ENCODE measurements at regions not wholly inside any gene's neighbourhood (a gene's known extent, or its start where the extent isn't known, plus 50 kb on each side); places are given as distances from the start of the nearest gene placed in this dataset.

GRCh38 chr12:108418164-108418890, 79.2 kb upstream of the CMKLR1 start:
- Histone ChIP-seq H3K4me3 (no peak overlapping the region), H3K4me1 (no peaks in the 10 kb centered on the region), H3K9me3 (no peaks in the 10 kb centered on the region), H3K36me3 (no peaks in the 10 kb centered on the region), H3K27ac (no peak overlapping the region), H3K27me3 (replicated peaks in 1 of 7) (no peaks in the 10 kb centered on the region)
- no peak for DNase-seq
- no peak for TF ChIP-seq POLR2A (IDR thresholded peaks at IDR 0.05)
- TF ChIP-seq POLR2AphosphoS5 (IDR thresholded peaks at IDR 0.05), result no peak
- TF ChIP-seq, protein P1, sequence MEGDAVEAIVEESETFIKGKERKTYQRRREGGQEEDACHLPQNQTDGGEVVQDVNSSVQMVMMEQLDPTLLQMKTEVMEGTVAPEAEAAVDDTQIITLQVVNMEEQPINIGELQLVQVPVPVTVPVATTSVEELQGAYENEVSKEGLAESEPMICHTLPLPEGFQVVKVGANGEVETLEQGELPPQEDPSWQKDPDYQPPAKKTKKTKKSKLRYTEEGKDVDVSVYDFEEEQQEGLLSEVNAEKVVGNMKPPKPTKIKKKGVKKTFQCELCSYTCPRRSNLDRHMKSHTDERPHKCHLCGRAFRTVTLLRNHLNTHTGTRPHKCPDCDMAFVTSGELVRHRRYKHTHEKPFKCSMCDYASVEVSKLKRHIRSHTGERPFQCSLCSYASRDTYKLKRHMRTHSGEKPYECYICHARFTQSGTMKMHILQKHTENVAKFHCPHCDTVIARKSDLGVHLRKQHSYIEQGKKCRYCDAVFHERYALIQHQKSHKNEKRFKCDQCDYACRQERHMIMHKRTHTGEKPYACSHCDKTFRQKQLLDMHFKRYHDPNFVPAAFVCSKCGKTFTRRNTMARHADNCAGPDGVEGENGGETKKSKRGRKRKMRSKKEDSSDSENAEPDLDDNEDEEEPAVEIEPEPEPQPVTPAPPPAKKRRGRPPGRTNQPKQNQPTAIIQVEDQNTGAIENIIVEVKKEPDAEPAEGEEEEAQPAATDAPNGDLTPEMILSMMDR (IDR thresholded peaks at IDR 0.05 in 8 of 11, conservative IDR thresholded peaks at IDR 0.05 in 3 of 11), result no peak
- intact Hi-C loops (cut with DNase I; ENCODE audit: low total_unique reads), result no loop called here
- 59 to 88% (median 87%) methylated on average over 2 of the region's 2 CpGs for WGBS, 5 donors

DNA sequence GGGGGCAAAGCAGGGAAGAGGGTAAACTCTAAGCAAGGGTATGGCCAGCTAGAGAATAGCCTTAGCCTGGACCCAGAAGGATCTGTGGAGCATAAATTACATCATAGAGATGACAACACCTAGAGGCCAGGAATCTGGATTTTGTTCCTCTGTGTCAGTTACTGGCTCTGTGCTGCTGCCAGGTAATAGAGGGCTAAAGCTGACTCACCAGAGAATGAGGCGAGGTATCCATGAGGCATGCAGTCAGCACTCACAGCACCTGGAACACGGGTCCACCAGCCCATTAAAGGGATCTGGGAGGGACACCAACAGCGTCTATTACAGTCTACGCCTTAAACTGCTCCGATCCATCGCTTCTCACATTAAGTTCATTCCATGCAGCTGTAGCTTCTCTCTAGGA, 74.9 kb upstream of the CMKLR1 start:
- intact Hi-C loops (cut with DNase I; ENCODE audit: low total_unique reads), result no loop called here
- no peak overlapping the region for H3K27ac ChIP-seq

DNA sequence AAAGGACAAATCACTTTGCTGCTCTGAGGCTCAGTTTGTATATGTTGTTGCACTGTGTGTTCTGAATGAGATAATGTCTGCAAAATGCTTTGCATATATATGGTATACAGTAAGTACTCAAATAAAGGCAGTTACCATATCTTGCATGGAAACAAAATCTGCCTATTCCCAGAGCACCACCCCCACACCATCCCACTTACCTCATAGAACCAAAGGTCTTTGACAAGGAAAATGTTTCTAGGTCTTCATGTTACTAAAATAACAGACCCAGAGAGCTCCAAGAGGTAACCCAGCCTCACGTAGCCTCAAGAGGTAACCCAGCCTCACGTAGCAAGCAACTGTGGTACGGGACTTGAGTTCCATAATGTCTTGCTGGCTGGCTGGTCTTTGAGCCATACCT, 71.6 kb upstream of the CMKLR1 start:
- no peak for TF ChIP-seq POLR2A (IDR thresholded peaks at IDR 0.05)
- no peak for TF ChIP-seq POLR2AphosphoS5 (IDR thresholded peaks at IDR 0.05)
- TF ChIP-seq, protein P1 (IDR thresholded peaks at IDR 0.05 in 8 of 11, conservative IDR thresholded peaks at IDR 0.05 in 3 of 11), result no peak
- no peaks in the 10 kb centered on the region for H3K36me3 ChIP-seq
- peaks cover 0 to 10% (median 0%) of the 10 kb centered on the region in 7 donors for H3K27me3 ChIP-seq (replicated peaks in 1 of 7)
- no peak overlapping the region for H3K4me3 ChIP-seq
- no peaks in the 10 kb centered on the region for H3K4me1 ChIP-seq
- no peak for DNase-seq
- H3K27ac ChIP-seq, result no peak overlapping the region
- 82 to 90% (median 85%) methylated on average over 3 of the region's 3 CpGs for WGBS, 5 donors
- H3K9me3 ChIP-seq, result peaks cover 0 to 18% (median 12%) of the 10 kb centered on the region in 8 donors
- intact Hi-C loops (cut with DNase I; ENCODE audit: low total_unique reads), result no loop called here

More for the DNA sequence above, 74.9 kb upstream of the CMKLR1 start:
- Histone ChIP-seq H3K4me1 (no peaks in the 10 kb centered on the region), H3K36me3 (no peaks in the 10 kb centered on the region), H3K9me3 (no peaks in the 10 kb centered on the region), H3K4me3 (no peak overlapping the region), H3K27me3 (replicated peaks in 1 of 7) (no peaks in the 10 kb centered on the region)
- 83 to 89% (median 85%) methylated on average over 6 of the region's 6 CpGs for whole genome bisulfite sequencing, 5 donors
- DNase-seq, result no peak
- no peak for TF ChIP-seq POLR2A (IDR thresholded peaks at IDR 0.05)
- TF ChIP-seq, protein P1 (IDR thresholded peaks at IDR 0.05 in 8 of 11, conservative IDR thresholded peaks at IDR 0.05 in 3 of 11), result no peak
- no peak for TF ChIP-seq POLR2AphosphoS5 (IDR thresholded peaks at IDR 0.05)

DNA sequence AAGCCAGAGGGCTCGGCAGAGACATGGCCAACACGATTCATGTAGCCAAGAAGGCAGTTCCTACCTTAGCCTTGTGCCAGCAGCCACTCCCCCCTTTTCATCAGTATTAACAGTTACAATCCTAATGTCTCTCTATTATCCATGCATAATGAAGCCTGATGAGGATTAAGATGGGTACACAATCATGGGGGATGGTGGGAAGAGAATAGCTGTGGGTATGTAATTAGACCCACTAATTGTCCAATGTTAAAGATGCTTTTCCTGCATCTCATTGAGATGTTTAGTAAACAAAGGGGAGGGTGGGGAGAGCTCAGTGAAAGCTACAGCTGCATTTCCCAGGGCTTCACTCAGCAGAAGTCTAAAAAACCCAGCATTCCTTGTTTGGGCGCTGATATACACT, 70.4 kb upstream of the CMKLR1 start:
- TF ChIP-seq, protein P1 (IDR thresholded peaks at IDR 0.05 in 8 of 11, conservative IDR thresholded peaks at IDR 0.05 in 3 of 11), result no peak
- TF ChIP-seq POLR2AphosphoS5 (IDR thresholded peaks at IDR 0.05), result no peak
- no peaks in the 10 kb centered on the region for H3K36me3 ChIP-seq
- H3K27ac ChIP-seq, result no peak overlapping the region
- no peaks in the 10 kb centered on the region for H3K4me1 ChIP-seq
- peaks cover 0 to 24% (median 15%) of the 10 kb centered on the region in 8 donors for H3K9me3 ChIP-seq
- intact Hi-C loops (cut with DNase I; ENCODE audit: low total_unique reads), result no loop called here
- no peak for DNase-seq
- H3K27me3 ChIP-seq (replicated peaks in 1 of 7), result peaks cover 0 to 10% (median 0%) of the 10 kb centered on the region in 7 donors
- 61 to 81% (median 76%) methylated on average over 3 of the region's 3 CpGs for WGBS, 5 donors
- H3K4me3 ChIP-seq, result no peak overlapping the region

Data from spleen (tissue), 11 donors.